DMS53 (cell line): ENCODE measurements at regions not wholly inside any gene's neighbourhood (a gene's known extent, or its start where the extent isn't known, plus 50 kb on each side); places are given as distances from the start of the nearest gene placed in this dataset.
"Not testable (repeated sequence)": the region's sequence is repeated elsewhere in the genome, so short reads cannot be mapped to it uniquely, and the experiment has no call there.

Experiments
- DNase-seq: peaks from one replicate; lab custom pipeline; 2025; lab: John Stamatoyannopoulos, UW

- DNase-seq = no peak
Measured at GRCh38 chr6:134634466-134634865, 315.4 kb downstream of the ALDH8A1 start.

- DNase-seq = not testable (repeated sequence)
Measured at GRCh38 chr6:134632982-134633940, 315.3 kb upstream of the SGK1 start.

GRCh38 chr6:134632024-134632423, 314.1 kb upstream of the SGK1 start:
- DNase-seq = no peak

GRCh38 chr6:134631398-134631924, 313.5 kb upstream of the SGK1 start:
- DNase-seq = no peak

GRCh38 chr6:134630508-134631121, 312.7 kb upstream of the SGK1 start:
- no peak for DNase-seq

GRCh38 chr6:134628154-134628553, 310.2 kb upstream of the SGK1 start:
- DNase-seq = no peak

- DNase-seq = no peak
Measured at GRCh38 chr6:134627707-134628106, 309.8 kb upstream of the SGK1 start.

- DNase-seq = no peak
Measured at GRCh38 chr6:134626589-134626988, 308.7 kb upstream of the SGK1 start.

- DNase-seq = no peak
Measured at GRCh38 chr6:134626086-134626485, 308.2 kb upstream of the SGK1 start.

- DNase-seq = no peak
Measured at GRCh38 chr6:134624781-134625180, 306.9 kb upstream of the SGK1 start.

- DNase-seq = no peak
Measured at GRCh38 chr6:134623401-134623800, 305.5 kb upstream of the SGK1 start.

- DNase-seq = no peak
Measured at GRCh38 chr6:134622382-134623173, 304.7 kb upstream of the SGK1 start.

- no peak for DNase-seq
Measured at GRCh38 chr6:134621858-134622257, 303.9 kb upstream of the SGK1 start.

- no peak for DNase-seq
Measured at GRCh38 chr6:134619789-134620188, 301.9 kb upstream of the SGK1 start.

GRCh38 chr6:134619077-134619476, 301.2 kb upstream of the SGK1 start:
- no peak for DNase-seq

- no peak for DNase-seq
Measured at GRCh38 chr6:134614606-134615485, 296.9 kb upstream of the SGK1 start.

GRCh38 chr6:134612128-134612527, 294.2 kb upstream of the SGK1 start:
- DNase-seq = not testable (repeated sequence)

- no peak for DNase-seq
Measured at GRCh38 chr6:134610411-134610810, 292.5 kb upstream of the SGK1 start.

GRCh38 chr6:134609716-134610261, 291.9 kb upstream of the SGK1 start:
- DNase-seq = no peak

- DNase-seq = no peak
Measured at GRCh38 chr6:134607411-134607810, 289.5 kb upstream of the SGK1 start.

- DNase-seq = no peak
Measured at GRCh38 chr6:134605034-134605433, 287.1 kb upstream of the SGK1 start.
